Neural progenitor cell (in vitro differentiated cells): ENCODE measurements at regions not wholly inside any gene's neighbourhood (a gene's known extent, or its start where the extent isn't known, plus 50 kb on each side); places are given as distances from the start of the nearest gene placed in this dataset.
A peak's percentile ranks its signal among the peaks of the same experiment; 100 is the strongest.

ENCODE experiments used
- DNase-seq: peaks from one replicate; pipeline ENCODE4 v3.0.0-alpha.2; 2016; ENCODE audit warnings: low spot score
- H2AFZ ChIP-seq: fragments of 200-600 bp; sonication (generic); replicated peaks from 2 replicates; pipeline ENCODE4 v1.6.1; 2016; ENCODE audit warnings: antibody characterized with exemption
- H3F3A ChIP-seq: fragments of 200-600 bp; sonication (generic); 2 replicates; pipeline ENCODE4 v1.6.1; 2016; ENCODE audit warnings: antibody characterized with exemption, low read depth
- H3K27ac ChIP-seq: fragments of 200-600 bp; sonication (generic); 2 replicates; pipeline ENCODE4 v1.5.1; 2016; ENCODE audit warnings: mild to moderate bottlenecking
- H3K27me3 ChIP-seq: fragments of 200-600 bp; sonication (generic); 2 replicates; pipeline ENCODE4 v1.6.1; 2016; ENCODE audit warnings: mild to moderate bottlenecking, moderate library complexity
- H3K36me3 ChIP-seq: fragments of 200-600 bp; sonication (generic); 2 replicates; pipeline ENCODE4 v1.5.1; 2016
- H3K4me1 ChIP-seq: fragments of 200-600 bp; sonication (generic); 2 replicates; pipeline ENCODE4 v1.6.1; 2016; ENCODE audit warnings: mixed run types
- H3K4me2 ChIP-seq: fragments of 200-600 bp; sonication (generic); 2 replicates; pipeline ENCODE4 v1.6.1; 2016
- H3K4me3 ChIP-seq: fragments of 200-600 bp; sonication (generic); 2 replicates; pipeline ENCODE4 v1.5.1; 2016
- H3K79me2 ChIP-seq: fragments of 200-600 bp; sonication (generic); 2 replicates; pipeline ENCODE4 v1.6.1; 2016; ENCODE audit warnings: low read depth
- H3K9ac ChIP-seq: fragments of 200-600 bp; sonication (generic); 2 replicates; pipeline ENCODE4 v1.6.1; 2016
- H3K9me3 ChIP-seq: fragments of 200-600 bp; sonication (generic); 2 replicates; pipeline ENCODE4 v1.5.1; 2016; ENCODE audit warnings: low read depth
- H4K20me1 ChIP-seq: fragments of 200-600 bp; sonication (generic); 2 replicates; pipeline ENCODE4 v1.6.1; 2016; ENCODE audit warnings: low read depth
- H3K27ac Mint-ChIP-seq: 3 replicates; pipeline ENCODE4 v1.8.0; 2021; ENCODE audit warnings: mixed read lengths
- H3K27me3 Mint-ChIP-seq: 2 replicates; pipeline ENCODE4 v1.8.0; 2022; ENCODE audit warnings: low read depth, mild to moderate bottlenecking, inconsistent platforms, moderate library complexity, mixed read lengths; ENCODE audit not compliant: insufficient read depth
- H3K36me3 Mint-ChIP-seq: 3 replicates; pipeline ENCODE4 v1.8.0; 2021; ENCODE audit warnings: mixed read lengths
- H3K4me1 Mint-ChIP-seq: 3 replicates; pipeline ENCODE4 v1.8.0; 2021; ENCODE audit warnings: mixed read lengths
- H3K4me3 Mint-ChIP-seq: 3 replicates; pipeline ENCODE4 v1.8.0; 2021; ENCODE audit warnings: mild to moderate bottlenecking, moderate library complexity, mixed read lengths
- H3K9me3 Mint-ChIP-seq: 3 replicates; pipeline ENCODE4 v1.8.0; 2020; ENCODE audit warnings: mixed read lengths
- EZH2 ChIP-seq: fragments of 200-600 bp; sonication (generic); IDR thresholded peaks from 2 replicates; pipeline ENCODE4 v1.6.1; 2017; ENCODE audit warnings: antibody characterized with exemption, mild to moderate bottlenecking, moderate library complexity
- EZH2phosphoT487 ChIP-seq: fragments of 200-600 bp; sonication (generic); IDR thresholded peaks from 2 replicates; pipeline ENCODE4 v1.6.1; 2017; ENCODE audit warnings: antibody characterized with exemption
- TF ChIP-seq, protein P1 (sequence below): fragments of 200-600 bp; sonication (generic); IDR thresholded peaks from 2 replicates; pipeline ENCODE4 v1.5.1; 2017; ENCODE audit warnings: antibody characterized with exemption, mild to moderate bottlenecking

DNA sequence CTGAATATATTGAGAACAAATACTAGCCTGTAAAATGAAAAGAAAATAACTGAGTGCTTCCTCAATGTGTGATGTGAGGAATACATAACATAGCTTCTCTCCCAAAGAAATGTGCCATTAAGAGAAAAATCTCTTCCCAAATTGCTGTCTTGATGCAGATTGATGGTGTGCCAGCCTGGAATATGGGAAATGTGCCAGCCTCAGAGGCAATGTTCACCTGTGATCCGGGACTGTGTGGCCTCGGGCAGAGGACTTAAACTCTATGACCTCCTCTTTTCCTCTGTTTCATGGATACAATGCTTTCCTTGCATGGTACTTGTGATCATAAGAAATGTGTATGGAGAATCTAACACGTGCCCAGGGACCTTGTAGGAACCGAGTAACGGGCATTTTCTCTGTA, 370.9 kb downstream of the DIRAS2 start:
- peaks cover 11% of the 10 kb centered on the region for H3K4me1 Mint-ChIP-seq

DNA sequence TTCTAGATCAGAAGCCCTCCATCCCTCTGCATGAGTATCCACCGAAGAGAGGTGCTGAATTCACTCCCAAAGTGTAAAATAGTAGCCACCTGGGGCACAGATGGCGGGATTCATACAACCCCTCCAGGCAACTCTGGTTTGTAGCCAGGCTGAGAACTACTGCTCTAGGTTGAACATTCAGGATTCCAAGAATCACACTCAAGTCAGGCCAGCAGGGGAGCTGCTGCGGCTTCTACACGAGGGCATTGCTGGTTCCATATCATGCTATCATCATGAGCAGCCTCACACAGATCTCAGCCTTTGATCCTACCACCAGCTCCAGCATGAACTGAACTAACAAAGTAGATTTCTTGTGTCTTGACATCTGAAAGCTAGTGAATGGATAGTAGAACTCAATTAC, 367.9 kb downstream of the DIRAS2 start:
- Mint-ChIP-seq H3K4me1 (peaks cover 7% of the 10 kb centered on the region), H3K27me3 (no peaks in the 10 kb centered on the region), H3K9me3 (no peaks in the 10 kb centered on the region), H3K27ac (no peak overlapping the region), H3K36me3 (no peaks in the 10 kb centered on the region), H3K4me3 (no peak overlapping the region)
- no peaks in the 10 kb centered on the region for H3K4me1 ChIP-seq
- no peaks in the 10 kb centered on the region for H4K20me1 ChIP-seq
- no peaks in the 10 kb centered on the region for H3K9me3 ChIP-seq
- TF ChIP-seq EZH2 = no peak
- TF ChIP-seq, protein P1, sequence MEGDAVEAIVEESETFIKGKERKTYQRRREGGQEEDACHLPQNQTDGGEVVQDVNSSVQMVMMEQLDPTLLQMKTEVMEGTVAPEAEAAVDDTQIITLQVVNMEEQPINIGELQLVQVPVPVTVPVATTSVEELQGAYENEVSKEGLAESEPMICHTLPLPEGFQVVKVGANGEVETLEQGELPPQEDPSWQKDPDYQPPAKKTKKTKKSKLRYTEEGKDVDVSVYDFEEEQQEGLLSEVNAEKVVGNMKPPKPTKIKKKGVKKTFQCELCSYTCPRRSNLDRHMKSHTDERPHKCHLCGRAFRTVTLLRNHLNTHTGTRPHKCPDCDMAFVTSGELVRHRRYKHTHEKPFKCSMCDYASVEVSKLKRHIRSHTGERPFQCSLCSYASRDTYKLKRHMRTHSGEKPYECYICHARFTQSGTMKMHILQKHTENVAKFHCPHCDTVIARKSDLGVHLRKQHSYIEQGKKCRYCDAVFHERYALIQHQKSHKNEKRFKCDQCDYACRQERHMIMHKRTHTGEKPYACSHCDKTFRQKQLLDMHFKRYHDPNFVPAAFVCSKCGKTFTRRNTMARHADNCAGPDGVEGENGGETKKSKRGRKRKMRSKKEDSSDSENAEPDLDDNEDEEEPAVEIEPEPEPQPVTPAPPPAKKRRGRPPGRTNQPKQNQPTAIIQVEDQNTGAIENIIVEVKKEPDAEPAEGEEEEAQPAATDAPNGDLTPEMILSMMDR = peak; percentile 10
- TF ChIP-seq EZH2phosphoT487 = no peak
- H3K36me3 ChIP-seq = no peaks in the 10 kb centered on the region
- no peak overlapping the region for H2AFZ ChIP-seq
- no peaks in the 10 kb centered on the region for H3K27me3 ChIP-seq
- H3K9ac ChIP-seq = no peak overlapping the region
- no peak overlapping the region for H3K4me2 ChIP-seq
- no peaks in the 10 kb centered on the region for H3F3A ChIP-seq
- no peak overlapping the region for H3K27ac ChIP-seq
- no peak overlapping the region for H3K4me3 ChIP-seq
- H3K79me2 ChIP-seq = no peaks in the 10 kb centered on the region
- no peak for DNase-seq

More for the DNA sequence above, 370.9 kb downstream of the DIRAS2 start:
- Histone ChIP-seq H3F3A (no peaks in the 10 kb centered on the region), H3K9me3 (no peaks in the 10 kb centered on the region), H3K9ac (no peak overlapping the region), H3K79me2 (no peaks in the 10 kb centered on the region), H3K27me3 (no peaks in the 10 kb centered on the region), H3K27ac (no peak overlapping the region), H4K20me1 (no peaks in the 10 kb centered on the region), H3K4me3 (no peak overlapping the region), H3K4me2 (no peak overlapping the region), H3K4me1 (no peaks in the 10 kb centered on the region), H2AFZ (no peak overlapping the region), H3K36me3 (no peaks in the 10 kb centered on the region)
- Mint-ChIP-seq H3K9me3 (no peaks in the 10 kb centered on the region), H3K36me3 (no peaks in the 10 kb centered on the region), H3K27ac (no peak overlapping the region), H3K4me3 (no peak overlapping the region), H3K27me3 (no peaks in the 10 kb centered on the region)
- no peak for DNase-seq
- TF ChIP-seq EZH2 (no peak), EZH2phosphoT487 (no peak)
- TF ChIP-seq, protein P1 = no peak

DNA sequence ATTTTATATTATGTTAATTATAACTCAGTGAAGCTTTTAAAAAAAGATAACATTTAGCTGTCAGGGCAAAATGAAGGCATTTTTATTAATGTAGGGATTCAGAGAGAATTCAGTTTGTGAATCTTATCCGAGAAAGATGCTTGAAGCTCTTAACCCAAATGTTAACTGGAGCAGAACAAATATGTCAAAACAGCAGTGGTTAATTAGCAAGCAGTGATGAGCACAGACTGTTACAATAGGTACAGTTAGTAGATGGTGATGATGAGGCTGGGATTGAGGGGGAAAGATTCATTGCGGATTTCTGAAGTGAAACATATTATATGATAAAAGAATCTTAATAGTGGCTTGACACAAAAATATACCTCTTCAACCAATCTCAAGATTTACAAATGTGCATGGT, 356.7 kb downstream of the DIRAS2 start:
- Histone ChIP-seq H4K20me1 (no peaks in the 10 kb centered on the region), H2AFZ (no peak overlapping the region), H3K79me2 (no peaks in the 10 kb centered on the region), H3K4me2 (no peak overlapping the region), H3K9ac (no peak overlapping the region), H3K36me3 (no peaks in the 10 kb centered on the region), H3K4me3 (no peak overlapping the region), H3K4me1 (no peaks in the 10 kb centered on the region), H3K27ac (no peak overlapping the region), H3K9me3 (no peaks in the 10 kb centered on the region), H3F3A (no peaks in the 10 kb centered on the region), H3K27me3 (no peaks in the 10 kb centered on the region)
- H3K27ac Mint-ChIP-seq = no peak overlapping the region
- TF ChIP-seq, protein P1 = no peak
- no peak for TF ChIP-seq EZH2phosphoT487
- no peaks in the 10 kb centered on the region for H3K4me1 Mint-ChIP-seq
- no peaks in the 10 kb centered on the region for H3K9me3 Mint-ChIP-seq
- no peaks in the 10 kb centered on the region for H3K36me3 Mint-ChIP-seq
- H3K4me3 Mint-ChIP-seq = no peak overlapping the region
- no peak for DNase-seq
- H3K27me3 Mint-ChIP-seq = no peaks in the 10 kb centered on the region
